NK-92 (cell line): ENCODE measurements at regions not wholly inside any gene's neighbourhood (a gene's known extent, or its start where the extent isn't known, plus 50 kb on each side); places are given as distances from the start of the nearest gene placed in this dataset.
A peak's percentile ranks its signal among the peaks of the same experiment; 100 is the strongest.

Source experiments
- DNase-seq: peaks from one replicate; lab custom pipeline; 2025; ENCODE audit not compliant: unreplicated experiment; lab: John Stamatoyannopoulos, UW

DNA sequence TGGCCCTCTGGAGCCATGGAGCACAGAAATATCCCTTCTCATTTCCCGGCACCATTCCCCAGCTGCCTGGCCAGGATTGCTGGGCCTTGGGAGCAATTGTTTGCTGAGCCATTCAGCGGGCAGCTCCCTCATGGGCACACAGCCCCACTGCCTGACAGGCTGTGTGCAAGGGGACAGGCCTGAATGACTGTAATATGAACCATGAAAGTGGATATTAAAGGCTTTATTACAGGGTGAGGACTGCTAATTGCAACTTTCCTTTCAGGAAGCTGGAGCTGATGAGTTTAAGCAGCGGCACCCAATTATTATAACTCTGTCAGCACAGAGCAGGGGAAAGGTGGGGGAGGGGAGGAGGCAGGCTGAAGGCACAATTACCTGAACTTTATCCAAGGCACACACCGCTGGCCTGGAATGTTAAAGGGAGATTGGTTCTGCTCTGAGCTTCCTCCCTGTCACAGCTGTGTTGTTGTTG lies 159.8 kb upstream of the SDK2 start:
- no peak for DNase-seq

DNA sequence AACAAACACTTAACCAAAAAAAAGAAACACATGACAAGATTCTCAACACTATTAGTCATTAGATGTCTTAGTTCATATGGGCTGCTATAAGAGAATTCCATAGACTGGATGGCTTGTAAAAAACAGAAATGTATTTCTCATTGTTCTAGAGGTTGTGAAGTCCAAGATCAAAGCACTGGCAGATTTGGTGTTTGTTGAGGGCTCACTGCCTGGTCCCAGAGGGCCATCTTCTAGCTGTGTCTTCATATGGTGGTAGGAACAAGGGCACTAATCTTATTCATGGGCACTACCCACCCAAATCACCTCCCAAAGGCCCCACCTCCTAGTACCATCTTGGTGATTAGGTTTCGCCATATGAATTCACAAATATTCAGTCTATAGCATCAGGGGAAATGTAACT lies 162.5 kb upstream of the SDK2 start:
- DNase-seq, result no peak

DNA sequence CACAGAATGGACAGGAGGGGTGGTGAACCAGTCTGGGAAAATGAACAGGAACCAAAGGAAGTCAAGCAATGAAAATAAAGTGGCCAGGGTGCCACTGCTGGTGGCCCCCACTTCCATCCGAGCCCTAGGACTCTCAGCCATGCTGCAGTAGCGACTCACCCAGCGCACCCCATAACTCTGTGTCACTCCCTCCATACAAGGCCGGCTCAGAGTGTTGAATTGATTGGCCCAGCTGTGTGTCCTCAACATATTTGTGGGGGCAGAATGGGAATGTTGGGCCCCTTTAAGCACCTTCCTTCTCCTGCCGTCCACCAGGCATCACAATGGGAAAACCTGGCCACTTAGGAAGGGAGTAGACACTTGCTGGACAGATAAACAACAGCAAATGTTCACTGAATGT lies 169.0 kb upstream of the SDK2 start:
- DNase-seq, result no peak

DNA sequence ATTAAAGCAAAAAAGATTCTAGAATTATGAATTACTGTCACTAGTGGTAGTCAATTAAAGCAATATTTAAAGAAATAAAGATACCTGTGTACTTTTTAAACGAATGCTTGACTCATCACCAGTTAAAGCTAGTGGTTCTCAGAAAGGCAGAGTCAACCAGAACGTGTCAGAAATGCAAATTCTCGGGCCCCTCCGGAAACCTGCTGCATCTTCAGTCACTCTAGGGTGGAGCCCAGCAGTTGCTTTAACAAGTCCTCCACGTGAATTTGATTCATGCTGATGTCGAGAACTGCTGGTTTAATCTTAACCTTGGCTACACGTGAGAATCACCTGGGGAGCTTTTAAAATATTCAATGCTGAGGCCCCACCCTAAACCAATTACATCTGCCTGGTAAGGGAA lies 169.8 kb upstream of the SDK2 start:
- no peak for DNase-seq

DNA sequence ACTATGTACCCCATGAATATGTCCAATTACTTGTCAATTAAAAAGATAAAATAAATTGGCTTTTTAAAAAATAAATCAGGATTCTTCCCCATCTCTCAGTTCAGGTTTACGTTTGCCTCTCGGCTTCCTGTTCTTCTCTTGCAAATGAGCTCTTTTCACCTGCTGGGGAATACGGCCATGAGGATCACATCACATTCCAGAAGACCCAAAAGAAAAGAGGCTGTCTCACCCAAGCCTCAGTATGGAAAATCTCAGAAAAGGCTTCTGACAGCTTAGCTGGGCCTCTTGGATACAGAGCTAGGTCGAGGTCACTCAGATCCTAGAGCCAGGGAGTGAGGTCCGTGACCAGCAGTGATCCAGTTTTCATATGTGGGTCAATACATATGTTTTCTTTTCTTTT lies 171.2 kb upstream of the SDK2 start:
- DNase-seq, result no peak

DNA sequence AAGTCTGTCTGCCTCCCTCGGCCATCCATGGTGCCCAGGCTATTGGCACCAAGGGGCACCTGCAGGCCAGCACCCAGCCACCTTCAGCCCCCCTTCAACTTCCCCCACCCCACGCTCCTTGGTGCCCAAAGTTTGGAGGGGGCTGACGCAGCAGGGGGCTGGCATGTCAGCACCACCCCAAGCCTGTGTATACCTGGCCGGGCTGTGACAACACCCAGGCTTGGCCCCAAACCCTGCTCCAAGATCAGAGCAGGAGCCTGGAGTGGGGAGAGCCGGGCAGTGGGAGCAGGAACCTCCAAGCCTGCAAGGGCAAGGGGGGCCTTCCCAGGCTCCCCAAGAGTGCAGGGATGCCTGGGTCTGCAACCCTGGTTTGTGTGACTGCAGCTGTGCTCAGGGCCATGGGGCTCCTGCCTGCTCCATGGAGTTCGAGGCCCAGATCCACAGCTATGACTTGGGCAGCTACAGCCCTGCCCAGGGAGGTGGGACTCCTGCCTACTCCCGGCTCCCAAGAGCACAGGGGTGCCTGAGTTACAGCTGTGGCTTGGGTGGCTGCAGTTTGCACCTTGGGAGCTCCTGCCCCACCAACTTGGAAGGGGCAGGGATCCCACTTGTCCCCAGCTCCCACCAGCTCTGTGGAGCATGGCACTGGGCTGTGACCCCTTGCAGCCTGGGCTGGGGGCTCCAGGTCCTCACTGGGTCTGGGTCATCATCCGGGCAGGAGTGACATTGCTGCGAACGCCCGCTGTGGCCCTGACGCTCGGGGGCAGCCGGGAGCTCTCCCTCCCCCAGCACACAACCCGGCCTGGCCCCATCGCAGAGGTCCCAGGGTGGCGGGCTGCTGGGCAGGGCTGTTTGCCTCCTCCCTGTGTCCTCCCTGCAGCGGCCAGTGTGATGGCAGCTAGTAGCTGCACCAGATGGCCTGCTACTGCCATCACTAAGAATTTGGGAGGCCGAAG lies 175.5 kb upstream of the SDK2 start:
- no peak for DNase-seq

DNA sequence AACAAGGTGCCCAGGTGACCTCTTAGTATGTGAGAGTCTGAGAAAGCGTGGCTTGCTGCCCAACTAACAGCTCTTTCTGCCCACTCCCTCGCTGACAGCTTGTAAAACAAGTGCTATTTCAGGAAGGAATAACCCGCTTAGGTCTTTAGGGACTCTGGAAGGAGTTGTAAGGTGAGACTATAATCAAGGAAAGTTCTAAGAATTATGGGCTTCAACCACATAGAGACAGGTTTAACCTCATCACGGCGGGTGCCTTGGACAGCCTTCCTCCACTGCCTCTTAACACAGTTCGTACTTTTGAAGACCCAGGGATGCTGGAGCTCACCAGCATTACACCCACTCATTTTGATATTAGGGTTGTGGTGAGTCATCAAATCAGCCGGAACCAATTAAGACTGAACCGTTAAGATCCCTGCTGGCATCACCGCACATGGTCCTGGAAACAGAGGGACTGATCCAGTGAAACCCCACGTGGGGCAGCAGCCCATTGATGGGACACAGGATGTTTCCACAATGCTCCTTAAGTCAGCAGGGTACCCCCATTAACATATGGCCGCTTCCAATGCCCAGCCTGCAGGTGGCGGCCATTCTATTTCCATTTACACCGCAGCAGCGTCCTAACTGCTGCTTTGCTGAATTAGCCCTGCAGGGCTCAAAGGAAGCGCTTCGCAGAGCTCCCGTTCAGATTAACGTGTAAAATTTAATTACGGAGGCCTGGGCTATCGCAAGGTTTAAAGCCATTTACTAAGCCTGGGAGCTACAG lies 176.6 kb upstream of the SDK2 start:
- no peak for DNase-seq

DNA sequence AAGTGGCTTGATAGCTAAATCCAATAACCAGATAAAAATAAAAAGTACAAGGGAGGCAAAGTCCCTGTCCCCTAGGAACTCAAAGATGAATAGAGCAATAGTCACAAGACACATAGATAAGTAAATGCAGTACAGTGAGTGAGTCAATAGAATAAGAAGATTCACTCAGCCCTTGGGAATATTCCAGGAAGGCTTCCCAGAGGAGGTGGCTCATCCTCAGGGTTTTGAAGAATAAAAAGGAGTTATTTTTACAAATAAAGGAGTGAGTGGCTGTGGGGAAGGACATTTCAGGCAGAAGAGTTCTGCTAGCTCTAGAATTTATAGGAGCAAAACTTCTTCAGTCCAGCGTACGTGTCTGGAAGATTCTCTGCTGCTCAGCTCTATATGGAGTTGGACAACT lies 177.4 kb upstream of the SDK2 start:
- no peak for DNase-seq

DNA sequence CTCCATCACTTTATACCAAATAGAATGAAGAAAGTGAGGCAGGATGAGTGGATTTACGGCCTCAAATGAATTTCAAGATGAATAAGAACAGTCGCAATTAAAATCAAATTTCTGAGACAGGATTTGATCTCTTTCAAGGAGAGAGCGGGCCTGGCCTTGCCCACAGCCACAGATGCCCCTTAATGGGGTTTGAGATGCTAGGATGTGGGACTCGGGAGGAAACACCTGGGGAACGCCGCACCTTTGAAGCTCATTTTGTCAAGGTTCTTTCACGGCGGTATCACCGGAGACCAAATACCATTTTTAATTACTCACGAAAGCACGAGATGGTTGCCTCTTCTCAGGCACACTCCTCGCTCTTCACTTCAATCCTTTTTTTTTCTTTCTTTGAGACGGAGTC lies 178.1 kb upstream of the SDK2 start:
- no peak for DNase-seq

DNA sequence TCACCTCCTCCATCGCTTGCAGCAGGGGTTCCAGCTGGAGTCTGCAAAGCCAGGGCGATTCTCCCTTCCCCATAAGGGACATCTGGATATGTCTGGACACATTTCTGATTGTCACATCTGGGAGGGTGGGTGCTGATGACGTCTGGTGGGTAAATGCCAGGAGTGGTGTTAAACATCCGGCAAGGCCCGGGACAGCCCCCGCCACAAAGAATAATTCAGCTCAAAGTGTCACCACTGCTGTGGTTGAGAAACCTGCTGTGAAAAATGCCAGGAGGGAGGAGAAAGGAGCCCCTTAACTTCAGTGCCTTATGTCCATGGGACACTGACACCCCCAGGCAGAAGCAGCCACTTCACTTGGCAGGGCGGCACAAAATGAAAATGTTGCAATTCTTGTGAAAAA lies 179.4 kb upstream of the SDK2 start:
- no peak for DNase-seq

DNA sequence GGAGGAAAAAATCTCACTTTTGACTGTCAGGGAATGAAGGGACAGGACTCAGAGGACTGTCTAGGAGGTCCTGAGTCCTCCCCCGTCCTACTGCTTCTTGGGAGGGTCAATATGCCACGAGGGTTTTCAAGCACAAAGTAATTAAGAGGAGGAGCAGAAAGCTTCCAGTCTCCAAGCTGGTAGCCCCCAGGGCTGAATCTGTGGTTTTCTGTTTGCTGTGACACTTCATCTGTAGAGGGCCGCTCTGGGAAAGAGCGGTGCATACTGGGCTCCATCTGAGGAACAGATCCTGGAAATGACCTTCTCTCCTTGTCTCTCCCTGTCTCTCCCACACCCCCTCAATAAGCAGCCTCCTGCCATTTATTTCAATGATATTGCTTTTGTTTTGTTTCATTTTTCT lies 180.1 kb upstream of the SDK2 start:
- no peak for DNase-seq

DNA sequence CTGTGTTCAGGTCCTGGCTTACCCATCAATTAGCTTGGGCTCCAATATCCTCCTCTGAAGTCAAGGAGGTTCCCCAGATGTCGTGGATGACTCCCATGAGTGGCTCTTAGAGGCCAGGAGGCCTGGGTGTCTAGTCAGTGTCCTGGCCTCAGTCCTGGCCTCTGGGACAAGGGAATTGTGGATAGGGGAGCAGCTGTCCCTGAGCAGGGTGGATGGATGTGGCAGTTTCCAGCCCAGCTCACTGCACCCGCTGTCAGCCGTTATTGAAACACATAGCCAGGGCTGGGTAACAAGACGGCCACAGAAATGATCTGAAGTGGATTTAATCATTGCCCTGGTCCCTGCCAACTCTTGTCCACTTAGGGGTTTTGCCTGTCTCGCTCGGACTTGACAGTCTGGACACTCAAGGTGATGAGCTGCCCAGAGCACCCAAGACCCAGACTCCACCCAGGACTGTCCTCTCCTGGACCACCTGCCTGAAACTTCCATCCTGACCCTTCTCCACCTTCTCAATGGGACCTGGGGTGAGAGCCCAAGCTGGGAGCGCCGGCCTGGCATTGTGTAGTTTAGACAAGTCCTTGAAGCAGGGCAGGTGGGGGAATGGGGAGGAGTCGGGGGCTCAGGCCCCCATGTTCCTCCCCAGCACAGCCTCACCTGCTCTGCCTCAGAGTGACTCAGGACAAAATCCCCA lies 182.1 kb upstream of the SDK2 start:
- DNase-seq, result no peak

DNA sequence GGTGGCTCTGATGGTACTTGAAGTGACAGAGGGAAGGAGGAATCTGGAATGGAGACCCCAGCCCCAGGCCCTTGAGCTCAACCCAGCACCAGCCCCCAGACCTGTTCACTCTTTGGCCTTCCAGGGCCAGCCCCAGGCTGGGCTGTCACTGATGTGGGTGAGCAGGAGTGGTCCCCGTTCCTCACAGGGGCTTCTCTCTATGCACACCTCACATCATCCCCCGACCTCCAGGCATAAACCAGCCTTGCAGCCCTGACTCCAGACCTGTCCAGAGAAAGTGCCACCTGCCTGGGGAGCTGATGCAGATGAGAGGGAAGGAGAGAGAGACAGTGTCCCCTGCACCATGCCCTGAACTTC lies 182.6 kb upstream of the SDK2 start:
- DNase-seq, result no peak

DNA sequence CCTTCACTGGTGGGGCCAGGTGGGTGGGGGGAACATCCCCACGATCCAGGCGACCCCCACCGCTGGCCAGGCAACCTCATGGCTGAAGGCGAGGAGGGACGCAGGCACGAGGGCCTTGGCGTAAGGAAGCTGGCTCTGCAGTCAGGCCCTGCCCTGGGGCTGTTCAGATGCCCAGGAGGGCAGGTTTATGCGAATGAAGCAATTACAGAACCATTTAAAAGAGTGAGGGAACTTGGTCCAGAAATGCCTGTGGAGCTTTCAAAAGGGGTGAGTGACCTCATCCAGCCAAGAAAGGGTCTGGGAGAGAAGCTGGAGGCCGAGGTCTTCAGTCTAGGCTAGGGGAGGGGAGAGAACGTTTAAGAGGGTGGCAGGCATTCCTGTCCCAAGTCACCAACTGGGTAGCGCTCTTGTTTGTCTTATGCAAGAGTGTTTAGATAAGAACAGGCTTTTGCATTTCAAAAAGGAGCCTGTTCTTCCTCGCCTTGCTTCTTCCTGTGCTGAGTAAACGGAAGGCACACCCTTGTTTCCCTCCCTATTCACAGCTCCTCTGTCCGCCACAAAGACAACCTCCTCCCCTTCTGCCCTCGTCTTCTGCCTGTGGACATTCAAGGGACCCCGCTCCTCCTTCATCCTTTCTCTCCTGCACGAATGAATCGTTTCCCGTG lies 183.5 kb upstream of the SDK2 start:
- DNase-seq, result no peak

DNA sequence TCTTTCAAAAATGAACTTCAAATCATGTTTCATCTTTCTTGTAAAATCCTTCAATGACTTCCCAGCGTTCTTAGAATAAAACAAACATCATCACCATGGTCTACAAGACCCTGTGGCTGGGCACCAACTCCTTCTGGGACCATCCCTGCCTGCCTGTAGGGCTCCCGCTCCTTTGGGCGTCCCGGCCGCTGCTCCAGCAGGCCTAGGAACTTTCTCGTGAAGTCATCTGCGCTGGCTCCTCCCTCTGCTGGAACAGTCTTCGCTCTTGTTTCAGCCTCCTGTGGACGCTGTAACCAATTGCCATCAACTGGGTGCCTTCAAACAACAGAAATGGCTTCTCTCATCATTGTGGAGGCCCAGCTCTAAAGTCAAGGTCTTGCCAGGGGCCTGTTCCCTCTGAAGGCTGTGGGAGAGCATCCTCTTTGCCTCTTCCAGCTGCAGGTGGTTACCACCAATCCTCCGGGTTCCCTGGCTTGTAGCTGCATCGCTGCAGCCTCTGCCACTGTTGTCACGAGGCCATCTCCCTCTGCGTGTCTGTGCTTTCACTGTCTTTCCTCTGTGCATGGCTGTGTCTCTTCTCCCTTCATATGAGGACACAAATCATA lies 185.5 kb upstream of the SDK2 start:
- DNase-seq, result no peak

DNA sequence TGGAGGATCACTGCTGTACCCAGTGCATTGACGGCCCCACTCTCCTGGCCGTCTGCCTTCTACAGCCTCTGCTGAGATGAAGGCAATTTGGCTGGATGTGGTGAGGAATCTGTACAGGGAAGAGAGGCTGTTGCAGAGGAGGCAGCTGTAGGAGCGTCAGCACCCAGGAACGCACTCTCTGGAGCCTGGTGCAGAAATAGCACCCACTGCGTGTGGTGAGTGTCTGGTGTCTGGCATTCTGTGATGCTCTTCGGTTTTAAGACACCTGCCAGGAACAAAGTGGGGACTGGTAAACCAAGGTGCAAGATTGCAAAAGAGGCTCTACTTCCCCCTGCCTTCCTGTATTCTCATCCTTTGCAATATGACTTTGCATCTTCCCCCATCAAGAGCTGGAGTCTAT lies 187.5 kb upstream of the SDK2 start:
- DNase-seq, result peak; percentile 11

DNA sequence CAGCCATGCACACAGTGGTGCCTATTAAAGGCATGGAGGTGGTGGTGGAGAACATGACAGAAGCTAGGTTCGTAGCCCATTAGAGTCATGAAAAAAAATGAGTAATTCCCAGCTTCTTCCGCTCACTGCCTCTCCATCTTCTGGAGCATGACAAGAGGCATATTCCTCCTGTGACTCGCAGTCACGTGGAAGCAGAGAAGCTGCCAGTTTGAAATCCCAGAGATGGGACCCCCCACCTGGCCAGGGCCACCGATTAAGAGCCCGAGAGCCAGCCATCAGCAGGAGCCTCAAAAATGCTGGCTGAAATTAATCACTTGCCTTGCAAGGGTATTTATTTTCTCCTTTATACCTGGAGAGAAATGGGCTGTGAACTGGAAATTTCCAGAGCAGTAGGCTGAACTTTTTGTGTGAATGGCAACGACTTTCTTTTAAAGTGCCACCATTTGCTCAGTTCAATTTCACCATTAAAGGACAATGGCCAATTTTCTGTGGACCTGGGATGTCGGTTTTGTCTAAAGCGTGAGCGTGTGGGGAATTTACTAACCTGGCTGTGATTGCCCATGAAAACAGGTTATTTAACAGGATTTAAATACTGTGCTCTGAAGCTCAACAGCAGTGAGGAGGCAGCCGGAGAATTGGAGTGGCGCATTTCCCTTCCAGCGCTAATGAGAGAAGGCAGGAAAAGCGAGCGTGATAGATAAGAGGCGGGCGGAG lies 189.7 kb upstream of the SDK2 start:
- DNase-seq, result no peak

DNA sequence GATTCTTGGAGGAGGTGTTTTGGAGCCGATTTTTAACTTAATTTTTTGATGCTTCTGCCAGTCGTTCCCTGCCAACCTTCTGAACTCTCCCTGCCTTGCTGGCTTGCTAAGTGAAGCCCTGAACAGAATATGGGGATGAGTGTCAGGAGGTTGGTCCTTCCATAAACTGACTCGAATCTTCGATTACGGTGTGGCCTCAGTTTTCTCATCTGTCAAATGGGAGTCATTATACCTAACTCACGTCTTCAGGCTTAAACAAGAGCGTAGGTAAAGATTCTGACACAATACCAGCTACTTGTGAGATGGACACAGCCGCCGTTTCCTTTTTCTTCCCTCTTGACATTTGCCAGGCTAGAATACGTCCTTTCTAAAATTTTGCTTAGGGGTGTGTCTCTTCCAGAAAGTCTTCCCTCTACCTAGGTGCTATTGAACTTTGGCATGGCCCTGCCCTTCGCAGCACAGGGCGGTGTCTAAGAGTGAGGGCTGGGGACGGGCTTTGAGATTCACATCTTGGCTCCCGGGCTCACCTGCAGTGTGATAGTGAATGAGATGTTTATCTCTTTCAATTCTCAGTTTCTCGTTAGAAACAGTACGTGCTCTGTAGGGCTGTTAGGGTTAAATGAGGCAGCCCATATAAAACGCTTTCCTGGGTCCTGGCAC lies 190.6 kb upstream of the SDK2 start:
- no peak for DNase-seq

DNA sequence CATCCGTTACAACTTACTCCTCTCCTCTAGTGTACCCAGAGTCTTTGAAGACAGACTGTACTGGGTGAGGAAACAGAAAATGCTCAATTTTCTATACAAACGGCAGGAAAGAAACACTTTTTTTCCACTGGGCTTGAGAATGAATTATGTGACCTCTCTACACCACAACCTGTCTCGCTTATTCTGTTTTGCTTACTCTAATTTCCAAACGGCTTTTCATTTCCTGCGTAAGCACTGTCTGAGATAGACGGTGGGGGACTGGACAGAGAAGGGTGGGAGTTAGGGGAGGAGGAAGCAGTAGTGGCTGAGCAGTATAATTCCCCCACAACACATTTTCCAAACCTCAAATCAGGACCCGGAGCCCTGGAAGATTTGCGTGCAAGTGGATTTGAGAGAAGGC lies 191.4 kb upstream of the SDK2 start:
- DNase-seq, result no peak

DNA sequence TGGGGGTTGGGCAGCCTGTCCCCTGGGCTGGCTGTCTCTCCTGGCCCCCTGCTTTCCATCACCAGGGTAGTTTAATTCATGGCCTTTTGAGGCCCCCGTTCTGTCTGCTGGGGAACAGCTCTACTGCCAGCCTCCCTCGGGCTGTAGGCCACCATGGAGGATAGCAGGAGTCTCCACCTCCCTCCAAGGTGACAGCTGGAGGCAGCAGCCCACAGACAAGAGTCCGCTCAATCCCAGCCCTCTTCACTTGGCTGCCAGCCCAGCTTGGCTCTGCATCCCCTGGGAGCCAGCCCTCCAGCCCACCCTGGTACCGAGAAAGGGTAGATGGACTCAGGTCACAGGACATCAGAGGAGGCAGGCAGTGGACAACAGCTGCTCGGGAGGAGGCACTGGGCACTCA lies 194.6 kb upstream of the SDK2 start:
- no peak for DNase-seq
